ENCODE measurements at regions not wholly inside any gene's neighbourhood (a gene's known extent, or its start where the extent isn't known, plus 50 kb on each side); places are given as distances from the start of the nearest gene placed in this dataset.

DNA sequence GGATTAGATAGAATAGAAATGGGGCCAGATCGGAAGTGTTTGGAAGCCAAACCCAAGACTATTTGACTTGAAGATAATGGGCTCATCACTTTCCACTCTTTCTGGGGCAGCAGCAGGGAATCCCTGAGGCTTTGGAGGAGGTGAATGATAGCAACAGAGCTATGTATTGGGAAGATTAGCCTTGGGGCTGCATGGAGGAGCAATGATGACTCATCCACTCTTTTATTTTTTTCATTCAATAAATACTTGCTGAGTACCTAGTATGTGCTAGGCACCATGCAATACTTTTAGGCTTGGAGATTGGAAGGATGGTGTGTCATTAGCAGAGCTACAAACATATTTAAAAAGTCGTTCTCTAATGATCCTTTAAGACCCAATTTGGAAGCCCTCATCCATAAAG is 166.9 kb upstream of the FOXD3 start:
- TF ChIP-seq, protein P1, sequence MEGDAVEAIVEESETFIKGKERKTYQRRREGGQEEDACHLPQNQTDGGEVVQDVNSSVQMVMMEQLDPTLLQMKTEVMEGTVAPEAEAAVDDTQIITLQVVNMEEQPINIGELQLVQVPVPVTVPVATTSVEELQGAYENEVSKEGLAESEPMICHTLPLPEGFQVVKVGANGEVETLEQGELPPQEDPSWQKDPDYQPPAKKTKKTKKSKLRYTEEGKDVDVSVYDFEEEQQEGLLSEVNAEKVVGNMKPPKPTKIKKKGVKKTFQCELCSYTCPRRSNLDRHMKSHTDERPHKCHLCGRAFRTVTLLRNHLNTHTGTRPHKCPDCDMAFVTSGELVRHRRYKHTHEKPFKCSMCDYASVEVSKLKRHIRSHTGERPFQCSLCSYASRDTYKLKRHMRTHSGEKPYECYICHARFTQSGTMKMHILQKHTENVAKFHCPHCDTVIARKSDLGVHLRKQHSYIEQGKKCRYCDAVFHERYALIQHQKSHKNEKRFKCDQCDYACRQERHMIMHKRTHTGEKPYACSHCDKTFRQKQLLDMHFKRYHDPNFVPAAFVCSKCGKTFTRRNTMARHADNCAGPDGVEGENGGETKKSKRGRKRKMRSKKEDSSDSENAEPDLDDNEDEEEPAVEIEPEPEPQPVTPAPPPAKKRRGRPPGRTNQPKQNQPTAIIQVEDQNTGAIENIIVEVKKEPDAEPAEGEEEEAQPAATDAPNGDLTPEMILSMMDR (conservative IDR thresholded peaks at IDR 0.05; ENCODE audit: low read depth in 2 of 2), result no peak
- TF ChIP-seq NANOG (IDR thresholded peaks at IDR 0.05; ENCODE audit: borderline replicate concordance) (no peak), EZH2 (IDR thresholded peaks at IDR 0.05; ENCODE audit: low read depth, unreplicated experiment) (no peak), POLR2AphosphoS5 (IDR thresholded peaks at IDR 0.05; ENCODE audit: low read depth) (no peak), EZH2phosphoT487 (IDR thresholded peaks at IDR 0.05; ENCODE audit: unreplicated experiment) (no peak)
- TF ChIP-seq, protein P2, sequence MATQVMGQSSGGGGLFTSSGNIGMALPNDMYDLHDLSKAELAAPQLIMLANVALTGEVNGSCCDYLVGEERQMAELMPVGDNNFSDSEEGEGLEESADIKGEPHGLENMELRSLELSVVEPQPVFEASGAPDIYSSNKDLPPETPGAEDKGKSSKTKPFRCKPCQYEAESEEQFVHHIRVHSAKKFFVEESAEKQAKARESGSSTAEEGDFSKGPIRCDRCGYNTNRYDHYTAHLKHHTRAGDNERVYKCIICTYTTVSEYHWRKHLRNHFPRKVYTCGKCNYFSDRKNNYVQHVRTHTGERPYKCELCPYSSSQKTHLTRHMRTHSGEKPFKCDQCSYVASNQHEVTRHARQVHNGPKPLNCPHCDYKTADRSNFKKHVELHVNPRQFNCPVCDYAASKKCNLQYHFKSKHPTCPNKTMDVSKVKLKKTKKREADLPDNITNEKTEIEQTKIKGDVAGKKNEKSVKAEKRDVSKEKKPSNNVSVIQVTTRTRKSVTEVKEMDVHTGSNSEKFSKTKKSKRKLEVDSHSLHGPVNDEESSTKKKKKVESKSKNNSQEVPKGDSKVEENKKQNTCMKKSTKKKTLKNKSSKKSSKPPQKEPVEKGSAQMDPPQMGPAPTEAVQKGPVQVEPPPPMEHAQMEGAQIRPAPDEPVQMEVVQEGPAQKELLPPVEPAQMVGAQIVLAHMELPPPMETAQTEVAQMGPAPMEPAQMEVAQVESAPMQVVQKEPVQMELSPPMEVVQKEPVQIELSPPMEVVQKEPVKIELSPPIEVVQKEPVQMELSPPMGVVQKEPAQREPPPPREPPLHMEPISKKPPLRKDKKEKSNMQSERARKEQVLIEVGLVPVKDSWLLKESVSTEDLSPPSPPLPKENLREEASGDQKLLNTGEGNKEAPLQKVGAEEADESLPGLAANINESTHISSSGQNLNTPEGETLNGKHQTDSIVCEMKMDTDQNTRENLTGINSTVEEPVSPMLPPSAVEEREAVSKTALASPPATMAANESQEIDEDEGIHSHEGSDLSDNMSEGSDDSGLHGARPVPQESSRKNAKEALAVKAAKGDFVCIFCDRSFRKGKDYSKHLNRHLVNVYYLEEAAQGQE (IDR thresholded peaks at IDR 0.05; ENCODE audit: unreplicated experiment), result no peak
